Panc1 (cell line): ENCODE measurements at regions not wholly inside any gene's neighbourhood (a gene's known extent, or its start where the extent isn't known, plus 50 kb on each side); places are given as distances from the start of the nearest gene placed in this dataset.

Experiments
- ATAC-seq: fragments of 200-7000 bp; cut with Tn5 transposase; 2 replicates; pipeline ENCODE4 v1.9.1; 2020; ENCODE audit warnings: mild to moderate bottlenecking, moderate library complexity
- BruUV-seq: library from RNA; stranded (reverse); fragments of 400-500 nt; replicated peaks from 2 replicates; lab custom pipeline; 2021; lab: Mats Ljungman, UMichigan
- CTCF ChIA-PET: fragments of 300-600 bp; sonication (Branson Sonifier 250); formaldehyde crosslinking; loops from one replicate; lab custom pipeline; 2022; ENCODE audit warnings: antibody characterized with exemption; lab: Charles Lee
- POLR2A ChIA-PET: fragments of 300-600 bp; sonication (Branson Sonifier 250); formaldehyde crosslinking; loops from one replicate; lab custom pipeline; 2022; ENCODE audit warnings: antibody characterized with exemption; lab: Charles Lee
- DNase-seq: peaks from one replicate; pipeline ENCODE4 v3.0.0-alpha.2; 2010; ENCODE audit warnings: low read depth, low spot score
- H3K27ac ChIP-seq: 2 replicates; pipeline ENCODE4 v1.5.1; 2011; ENCODE audit warnings: mild to moderate bottlenecking, low read length, inconsistent platforms
- H3K27me3 ChIP-seq: fragments of 200-500 bp; sonication (Bioruptor generic); 2 replicates; pipeline ENCODE4 v1.6.0; 2014; ENCODE audit warnings: low read length, inconsistent platforms; ENCODE audit not compliant: control insufficient read depth, insufficient read depth
- H3K36me3 ChIP-seq: fragments of 200-500 bp; sonication (Bioruptor generic); 2 replicates; pipeline ENCODE4 v1.5.1; 2014; ENCODE audit warnings: inconsistent platforms, mild to moderate bottlenecking, low read length, moderate library complexity; ENCODE audit not compliant: control insufficient read depth, insufficient read depth
- H3K4me1 ChIP-seq: 2 replicates; pipeline ENCODE4 v1.5.1; 2011; ENCODE audit warnings: inconsistent platforms, mild to moderate bottlenecking, low read length, moderate library complexity; ENCODE audit not compliant: control insufficient read depth, insufficient read depth
- H3K4me3 ChIP-seq, 2 experiments: 2 replicates each; pipeline ENCODE4 v1.5.1; 2011 to 2012; ENCODE audit warnings: low read depth in 2 of 2, low read length in 2 of 2, mild to moderate bottlenecking in 2 of 2, inconsistent platforms in 1 of 2, moderate library complexity in 1 of 2
- H3K9me3 ChIP-seq: fragments of 200-500 bp; sonication (Bioruptor generic); 2 replicates; pipeline ENCODE4 v1.5.1; 2014; ENCODE audit warnings: low read depth, mild to moderate bottlenecking, inconsistent platforms, low read length, moderate library complexity; ENCODE audit not compliant: control insufficient read depth, insufficient read depth
- POLR2AphosphoS5 ChIP-seq: IDR thresholded peaks from 2 replicates; pipeline ENCODE4 v1.6.1; 2012; ENCODE audit warnings: mild to moderate bottlenecking, low read depth, low read length, moderate library complexity
- SIN3A ChIP-seq: IDR thresholded peaks from 2 replicates; pipeline ENCODE4 v1.6.1; 2012; ENCODE audit warnings: low read depth, mild to moderate bottlenecking, low read length, moderate library complexity, borderline replicate concordance; ENCODE audit not compliant: insufficient read depth
- TCF7L2 ChIP-seq: IDR thresholded peaks from 2 replicates; pipeline ENCODE4 v1.6.1; 2011; ENCODE audit warnings: mild to moderate bottlenecking, low read depth, low read length, inconsistent platforms
- in situ Hi-C: cut with HindIII; loops from 2 replicates; pipeline ENCODE4 v1.10.0; 2016; ENCODE audit warnings: low sequenced_read_pairs, low pct_unique_long_range_greater_than_20kb
- intact Hi-C: fragments of 100-400 bp; cut with micrococcal nuclease; formaldehyde crosslinking; loops from one replicate; pipeline ENCODE4 v1.10.0; 2022; ENCODE audit not compliant: unreplicated experiment
- TF ChIP-seq, protein P1 (sequence below), 2 experiments: IDR thresholded peaks; 2 replicates each; pipeline ENCODE4 v1.6.1; 2011 to 2012; ENCODE audit warnings: low read depth in 2 of 2, control low read depth in 1 of 2, low read length in 1 of 2, mild to moderate bottlenecking in 1 of 2, moderate library complexity in 1 of 2; ENCODE audit not compliant: insufficient read depth in 1 of 2
- TF ChIP-seq, protein P2 (sequence below): fragments of 450-650 bp; IDR thresholded peaks from 2 replicates; pipeline ENCODE4 v1.5.1; 2017; ENCODE audit warnings: mild to moderate bottlenecking

DNA sequence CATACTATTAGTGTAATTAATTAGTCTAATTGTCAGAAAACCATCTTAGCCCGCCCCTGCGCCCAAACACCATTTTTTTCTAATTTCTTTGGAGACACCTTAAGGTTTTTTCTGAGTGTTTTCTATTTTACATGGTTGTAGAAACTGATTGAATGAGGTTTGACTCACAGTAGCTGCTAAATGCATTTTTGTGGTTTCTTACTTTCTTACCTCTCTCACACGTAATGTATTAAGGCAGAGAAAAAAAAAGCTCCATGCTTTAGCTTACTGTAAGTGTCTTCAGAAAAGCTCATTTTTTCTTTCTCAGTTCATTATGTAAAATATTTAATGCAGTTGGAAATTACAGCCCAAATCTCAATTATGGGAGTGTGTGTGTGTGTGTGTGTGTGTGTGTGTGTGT lies 548.5 kb upstream of the LRRTM4 start:
- intact Hi-C loops, result no loop called here
- CTCF ChIA-PET, result no interaction called here
- H3K27ac ChIP-seq, result no peak overlapping the region
- DNase-seq (no peak), ATAC-seq (no peak)
- POLR2A ChIA-PET, result no interaction called here
- BruUV-seq, result no TSS peak
- H3K27me3 ChIP-seq, result no peaks in the 10 kb centered on the region
- no peak for TF ChIP-seq TCF7L2
- TF ChIP-seq, protein P1, sequence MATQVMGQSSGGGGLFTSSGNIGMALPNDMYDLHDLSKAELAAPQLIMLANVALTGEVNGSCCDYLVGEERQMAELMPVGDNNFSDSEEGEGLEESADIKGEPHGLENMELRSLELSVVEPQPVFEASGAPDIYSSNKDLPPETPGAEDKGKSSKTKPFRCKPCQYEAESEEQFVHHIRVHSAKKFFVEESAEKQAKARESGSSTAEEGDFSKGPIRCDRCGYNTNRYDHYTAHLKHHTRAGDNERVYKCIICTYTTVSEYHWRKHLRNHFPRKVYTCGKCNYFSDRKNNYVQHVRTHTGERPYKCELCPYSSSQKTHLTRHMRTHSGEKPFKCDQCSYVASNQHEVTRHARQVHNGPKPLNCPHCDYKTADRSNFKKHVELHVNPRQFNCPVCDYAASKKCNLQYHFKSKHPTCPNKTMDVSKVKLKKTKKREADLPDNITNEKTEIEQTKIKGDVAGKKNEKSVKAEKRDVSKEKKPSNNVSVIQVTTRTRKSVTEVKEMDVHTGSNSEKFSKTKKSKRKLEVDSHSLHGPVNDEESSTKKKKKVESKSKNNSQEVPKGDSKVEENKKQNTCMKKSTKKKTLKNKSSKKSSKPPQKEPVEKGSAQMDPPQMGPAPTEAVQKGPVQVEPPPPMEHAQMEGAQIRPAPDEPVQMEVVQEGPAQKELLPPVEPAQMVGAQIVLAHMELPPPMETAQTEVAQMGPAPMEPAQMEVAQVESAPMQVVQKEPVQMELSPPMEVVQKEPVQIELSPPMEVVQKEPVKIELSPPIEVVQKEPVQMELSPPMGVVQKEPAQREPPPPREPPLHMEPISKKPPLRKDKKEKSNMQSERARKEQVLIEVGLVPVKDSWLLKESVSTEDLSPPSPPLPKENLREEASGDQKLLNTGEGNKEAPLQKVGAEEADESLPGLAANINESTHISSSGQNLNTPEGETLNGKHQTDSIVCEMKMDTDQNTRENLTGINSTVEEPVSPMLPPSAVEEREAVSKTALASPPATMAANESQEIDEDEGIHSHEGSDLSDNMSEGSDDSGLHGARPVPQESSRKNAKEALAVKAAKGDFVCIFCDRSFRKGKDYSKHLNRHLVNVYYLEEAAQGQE (IDR thresholded peaks at IDR 0.05; ENCODE audit: insufficient read depth in 1 of 2, low read depth in 2 of 2, low read length in 1 of 2), result no peak
- TF ChIP-seq POLR2AphosphoS5, result no peak
- TF ChIP-seq, protein P2, sequence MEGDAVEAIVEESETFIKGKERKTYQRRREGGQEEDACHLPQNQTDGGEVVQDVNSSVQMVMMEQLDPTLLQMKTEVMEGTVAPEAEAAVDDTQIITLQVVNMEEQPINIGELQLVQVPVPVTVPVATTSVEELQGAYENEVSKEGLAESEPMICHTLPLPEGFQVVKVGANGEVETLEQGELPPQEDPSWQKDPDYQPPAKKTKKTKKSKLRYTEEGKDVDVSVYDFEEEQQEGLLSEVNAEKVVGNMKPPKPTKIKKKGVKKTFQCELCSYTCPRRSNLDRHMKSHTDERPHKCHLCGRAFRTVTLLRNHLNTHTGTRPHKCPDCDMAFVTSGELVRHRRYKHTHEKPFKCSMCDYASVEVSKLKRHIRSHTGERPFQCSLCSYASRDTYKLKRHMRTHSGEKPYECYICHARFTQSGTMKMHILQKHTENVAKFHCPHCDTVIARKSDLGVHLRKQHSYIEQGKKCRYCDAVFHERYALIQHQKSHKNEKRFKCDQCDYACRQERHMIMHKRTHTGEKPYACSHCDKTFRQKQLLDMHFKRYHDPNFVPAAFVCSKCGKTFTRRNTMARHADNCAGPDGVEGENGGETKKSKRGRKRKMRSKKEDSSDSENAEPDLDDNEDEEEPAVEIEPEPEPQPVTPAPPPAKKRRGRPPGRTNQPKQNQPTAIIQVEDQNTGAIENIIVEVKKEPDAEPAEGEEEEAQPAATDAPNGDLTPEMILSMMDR, result no peak
- no peak for TF ChIP-seq SIN3A
- no peaks in the 10 kb centered on the region; the same call in 1 of the 2 replicates for H3K9me3 ChIP-seq
- in situ Hi-C loops, result no loop called here
- no peak overlapping the region for H3K4me3 ChIP-seq
- no peaks in the 10 kb centered on the region for H3K4me1 ChIP-seq
- no peaks in the 10 kb centered on the region for H3K36me3 ChIP-seq

DNA sequence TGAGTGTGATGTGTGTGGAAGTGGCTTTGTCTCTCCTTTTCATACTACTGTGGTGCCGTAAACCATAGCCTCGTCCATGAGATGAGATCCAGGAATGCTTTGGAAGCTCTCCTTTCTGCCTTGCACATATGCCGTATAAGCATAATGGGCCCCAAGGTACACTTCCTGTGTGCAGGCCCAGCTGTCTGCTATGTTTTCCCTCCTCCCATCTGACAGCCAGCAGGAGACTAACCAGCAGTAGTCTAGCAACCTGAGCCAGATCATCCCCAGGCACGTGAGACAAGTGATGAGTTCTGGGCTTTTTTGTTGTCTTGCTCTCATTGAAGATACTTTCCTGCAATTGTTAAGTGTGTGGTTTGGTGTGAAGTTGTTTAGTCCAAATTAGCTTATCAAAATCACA lies 555.5 kb upstream of the LRRTM4 start:
- H3K9me3 ChIP-seq, result no peaks in the 10 kb centered on the region; the same call in 1 of the 2 replicates
- no peaks in the 10 kb centered on the region for H3K36me3 ChIP-seq
- no peaks in the 10 kb centered on the region for H3K27me3 ChIP-seq
- ChIA-PET POLR2A (no interaction called here), CTCF (no interaction called here)
- intact Hi-C loops (no loop called here), in situ Hi-C loops (no loop called here)
- H3K27ac ChIP-seq, result no peak overlapping the region
- ATAC-seq (no peak), DNase-seq (no peak)
- no peaks in the 10 kb centered on the region for H3K4me1 ChIP-seq
- TF ChIP-seq TCF7L2 (no peak), POLR2AphosphoS5 (no peak), SIN3A (no peak)
- TF ChIP-seq, protein P1 (IDR thresholded peaks at IDR 0.05; ENCODE audit: insufficient read depth in 1 of 2, low read depth in 2 of 2, low read length in 1 of 2), result no peak
- TF ChIP-seq, protein P2, result no peak
- BruUV-seq, result no TSS peak
- H3K4me3 ChIP-seq, result no peak overlapping the region
